ENCODE measurements at regions not wholly inside any gene's neighbourhood (a gene's known extent, or its start where the extent isn't known, plus 50 kb on each side); places are given as distances from the start of the nearest gene placed in this dataset.
"Not testable (repeated sequence)": the region's sequence is repeated elsewhere in the genome, so short reads cannot be mapped to it uniquely, and the experiment has no call there.

DNA sequence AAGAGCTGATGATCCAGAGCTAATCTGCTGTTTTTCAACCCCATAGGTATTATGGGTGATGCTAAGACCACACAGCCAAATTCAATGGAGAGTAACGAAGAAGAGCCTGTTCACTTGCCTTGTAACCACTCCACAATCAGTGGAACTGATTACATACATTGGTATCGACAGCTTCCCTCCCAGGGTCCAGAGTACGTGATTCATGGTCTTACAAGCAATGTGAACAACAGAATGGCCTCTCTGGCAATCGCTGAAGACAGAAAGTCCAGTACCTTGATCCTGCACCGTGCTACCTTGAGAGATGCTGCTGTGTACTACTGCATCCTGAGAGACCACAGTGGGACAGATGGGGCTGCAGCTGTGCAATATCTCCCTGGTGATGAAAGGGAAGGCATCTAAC is 386.0 kb downstream of the DAD1 start:
- no peaks in the 10 kb centered on the region for H3K27me3 ChIP-seq (ENCODE audit: control insufficient read depth in 3 of 3, insufficient read depth in 3 of 3, low read length in 3 of 3)

GRCh38 chr14:22202313-22202712 is 386.7 kb downstream of the DAD1 start:
- no peak overlapping the region for H3K4me3 ChIP-seq (ENCODE audit: low read length in 3 of 3)
- H3K36me3 ChIP-seq (ENCODE audit: control insufficient read depth in 3 of 3, insufficient read depth in 3 of 3, low read length in 3 of 3), result no peaks in the 10 kb centered on the region
- no peak overlapping the region for H3K9ac ChIP-seq (ENCODE audit: low read depth in 1 of 3, low read length in 3 of 3)
- no peak overlapping the region for H3K27ac ChIP-seq (ENCODE audit: low read depth, low read length)
- no peaks in the 10 kb centered on the region for H3K9me3 ChIP-seq (ENCODE audit: control insufficient read depth in 3 of 3, low read length in 3 of 3)
- H3K27me3 ChIP-seq (ENCODE audit: control insufficient read depth in 3 of 3, insufficient read depth in 3 of 3, low read length in 3 of 3), result no peaks in the 10 kb centered on the region
- H3K4me1 ChIP-seq (ENCODE audit: control insufficient read depth in 3 of 3, insufficient read depth in 3 of 3, low read length in 3 of 3), result no peaks in the 10 kb centered on the region

More for the DNA sequence above, 386.0 kb downstream of the DAD1 start:
- Histone ChIP-seq H3K9me3 (ENCODE audit: control insufficient read depth in 3 of 3, low read length in 3 of 3) (no peaks in the 10 kb centered on the region), H3K4me1 (ENCODE audit: control insufficient read depth in 3 of 3, insufficient read depth in 3 of 3, low read length in 3 of 3) (no peaks in the 10 kb centered on the region), H3K27ac (ENCODE audit: low read depth, low read length) (no peak overlapping the region), H3K36me3 (ENCODE audit: control insufficient read depth in 3 of 3, insufficient read depth in 3 of 3, low read length in 3 of 3) (no peaks in the 10 kb centered on the region), H3K4me3 (ENCODE audit: low read length in 3 of 3) (no peak overlapping the region), H3K9ac (ENCODE audit: low read depth in 1 of 3, low read length in 3 of 3) (no peak overlapping the region)

DNA sequence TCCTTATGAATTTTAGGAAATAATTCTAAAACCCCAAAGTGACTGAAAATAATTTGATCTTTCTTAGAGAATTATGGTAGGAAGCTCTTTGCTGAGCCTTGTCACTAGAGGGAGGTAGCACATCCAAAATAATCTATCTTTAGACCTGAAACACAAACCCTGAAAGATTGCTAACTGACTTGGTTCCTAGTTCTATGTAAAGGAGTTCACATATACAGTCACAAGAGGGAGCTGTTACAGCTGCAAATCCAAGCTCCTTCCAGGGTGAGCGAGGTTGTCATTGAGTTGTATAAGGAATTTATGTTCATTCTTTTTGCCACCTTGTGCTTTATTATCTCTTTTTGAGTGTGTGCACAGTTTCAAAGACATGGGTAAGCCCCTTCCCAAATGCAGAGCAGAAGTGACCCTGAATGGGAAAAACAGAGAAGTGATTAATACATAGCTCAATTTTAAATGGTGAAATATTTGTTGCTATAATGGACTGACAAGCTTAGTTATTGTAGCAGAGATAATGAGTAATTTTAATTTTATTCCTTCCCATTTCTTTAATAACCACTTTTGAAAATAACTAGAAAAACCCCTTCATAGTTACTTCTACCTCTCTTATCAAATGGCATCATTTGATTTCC is 387.9 kb downstream of the DAD1 start:
- Histone ChIP-seq H3K4me1 (ENCODE audit: control insufficient read depth in 3 of 3, insufficient read depth in 3 of 3, low read length in 3 of 3) (no peaks in the 10 kb centered on the region), H3K27ac (ENCODE audit: low read depth, low read length) (no peak overlapping the region), H3K36me3 (ENCODE audit: control insufficient read depth in 3 of 3, insufficient read depth in 3 of 3, low read length in 3 of 3) (no peaks in the 10 kb centered on the region), H3K4me3 (ENCODE audit: low read length in 3 of 3) (no peak overlapping the region), H3K9ac (ENCODE audit: low read depth in 1 of 3, low read length in 3 of 3) (no peak overlapping the region), H3K9me3 (ENCODE audit: control insufficient read depth in 3 of 3, low read length in 3 of 3) (no peaks in the 10 kb centered on the region), H3K27me3 (ENCODE audit: control insufficient read depth in 3 of 3, insufficient read depth in 3 of 3, low read length in 3 of 3) (no peaks in the 10 kb centered on the region)

GRCh38 chr14:22200131-22200530 is 388.9 kb downstream of the DAD1 start:
- not testable (repeated sequence) for H3K4me3 ChIP-seq (ENCODE audit: low read length in 3 of 3); H3K27ac ChIP-seq (ENCODE audit: low read depth, low read length); H3K9ac ChIP-seq (ENCODE audit: low read depth in 1 of 3, low read length in 3 of 3); H3K9me3 ChIP-seq (ENCODE audit: control insufficient read depth in 3 of 3, low read length in 3 of 3); H3K4me1 ChIP-seq (ENCODE audit: control insufficient read depth in 3 of 3, insufficient read depth in 3 of 3, low read length in 3 of 3); H3K36me3 ChIP-seq (ENCODE audit: control insufficient read depth in 3 of 3, insufficient read depth in 3 of 3, low read length in 3 of 3); H3K27me3 ChIP-seq (ENCODE audit: control insufficient read depth in 3 of 3, insufficient read depth in 3 of 3, low read length in 3 of 3)

DNA sequence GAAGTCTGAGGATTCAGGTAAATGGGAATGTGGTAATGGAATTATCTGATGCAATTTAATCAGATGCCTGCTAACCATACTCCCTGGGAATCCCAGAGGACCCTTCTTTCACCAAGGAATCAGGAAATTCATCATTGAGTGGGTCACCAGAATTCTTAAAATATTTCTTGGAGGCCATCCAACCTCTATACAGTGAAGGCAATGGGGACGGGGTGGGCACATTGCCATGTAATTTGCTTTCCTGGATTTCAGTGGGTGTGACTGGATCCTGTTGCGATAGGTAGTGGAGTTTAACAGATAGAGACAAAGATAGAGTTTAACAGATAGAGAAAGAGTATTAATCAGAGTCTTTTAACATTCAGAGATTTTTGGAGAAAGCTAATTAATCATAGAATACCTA is 394.4 kb downstream of the DAD1 start:
- no peak overlapping the region for H3K27ac ChIP-seq (ENCODE audit: low read depth, low read length)
- H3K9ac ChIP-seq (ENCODE audit: low read depth in 1 of 3, low read length in 3 of 3), result no peak overlapping the region
- no peaks in the 10 kb centered on the region for H3K36me3 ChIP-seq (ENCODE audit: control insufficient read depth in 3 of 3, insufficient read depth in 3 of 3, low read length in 3 of 3)
- no peak overlapping the region for H3K4me3 ChIP-seq (ENCODE audit: low read length in 3 of 3)
- H3K4me1 ChIP-seq (ENCODE audit: control insufficient read depth in 3 of 3, insufficient read depth in 3 of 3, low read length in 3 of 3), result no peaks in the 10 kb centered on the region
- no peaks in the 10 kb centered on the region for H3K27me3 ChIP-seq (ENCODE audit: control insufficient read depth in 3 of 3, insufficient read depth in 3 of 3, low read length in 3 of 3)
- no peaks in the 10 kb centered on the region for H3K9me3 ChIP-seq (ENCODE audit: control insufficient read depth in 3 of 3, low read length in 3 of 3)

- Histone ChIP-seq H3K27me3 (ENCODE audit: control insufficient read depth in 3 of 3, insufficient read depth in 3 of 3, low read length in 3 of 3) (no peaks in the 10 kb centered on the region), H3K36me3 (ENCODE audit: control insufficient read depth in 3 of 3, insufficient read depth in 3 of 3, low read length in 3 of 3) (no peaks in the 10 kb centered on the region), H3K9me3 (ENCODE audit: control insufficient read depth in 3 of 3, low read length in 3 of 3) (no peaks in the 10 kb centered on the region), H3K4me3 (ENCODE audit: low read length in 3 of 3) (no peak overlapping the region), H3K4me1 (ENCODE audit: control insufficient read depth in 3 of 3, insufficient read depth in 3 of 3, low read length in 3 of 3) (no peaks in the 10 kb centered on the region), H3K27ac (ENCODE audit: low read depth, low read length) (no peak overlapping the region), H3K9ac (ENCODE audit: low read depth in 1 of 3, low read length in 3 of 3) (no peak overlapping the region)
These were observed 398.4 kb downstream of the DAD1 start for GRCh38 chr14:22190411-22191191.

GRCh38 chr14:22189881-22190280 is 399.1 kb downstream of the DAD1 start:
- Histone ChIP-seq H3K36me3 (ENCODE audit: control insufficient read depth in 3 of 3, insufficient read depth in 3 of 3, low read length in 3 of 3) (no peaks in the 10 kb centered on the region), H3K27me3 (ENCODE audit: control insufficient read depth in 3 of 3, insufficient read depth in 3 of 3, low read length in 3 of 3) (no peaks in the 10 kb centered on the region), H3K4me3 (ENCODE audit: low read length in 3 of 3) (no peak overlapping the region), H3K9ac (ENCODE audit: low read depth in 1 of 3, low read length in 3 of 3) (no peak overlapping the region), H3K27ac (ENCODE audit: low read depth, low read length) (no peak overlapping the region), H3K4me1 (ENCODE audit: control insufficient read depth in 3 of 3, insufficient read depth in 3 of 3, low read length in 3 of 3) (no peaks in the 10 kb centered on the region), H3K9me3 (ENCODE audit: control insufficient read depth in 3 of 3, low read length in 3 of 3) (no peaks in the 10 kb centered on the region)

DNA sequence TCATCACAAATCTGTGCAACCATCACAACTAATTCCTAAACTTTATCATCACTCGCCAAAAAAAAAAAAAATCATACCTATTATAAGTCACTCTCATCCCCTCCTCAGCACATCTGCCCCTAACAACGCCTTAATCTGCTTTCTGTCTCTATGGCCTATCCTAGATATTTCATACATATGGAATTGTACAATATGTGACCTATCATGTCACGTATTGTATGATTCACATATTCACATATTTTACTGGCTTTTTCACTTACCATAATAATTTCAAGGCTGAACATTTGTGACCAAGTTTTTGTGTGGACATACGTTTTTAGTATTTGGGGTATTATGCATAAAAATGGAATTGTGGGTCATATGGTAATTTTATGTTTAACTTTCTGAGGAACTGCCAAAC is 400.7 kb downstream of the DAD1 start:
- H3K36me3 ChIP-seq (ENCODE audit: control insufficient read depth in 3 of 3, insufficient read depth in 3 of 3, low read length in 3 of 3), result no peaks in the 10 kb centered on the region
- H3K27me3 ChIP-seq (ENCODE audit: control insufficient read depth in 3 of 3, insufficient read depth in 3 of 3, low read length in 3 of 3), result no peaks in the 10 kb centered on the region
- H3K27ac ChIP-seq (ENCODE audit: low read depth, low read length), result no peak overlapping the region
- no peaks in the 10 kb centered on the region for H3K9me3 ChIP-seq (ENCODE audit: control insufficient read depth in 3 of 3, low read length in 3 of 3)
- H3K9ac ChIP-seq (ENCODE audit: low read depth in 1 of 3, low read length in 3 of 3), result no peak overlapping the region
- no peak overlapping the region for H3K4me3 ChIP-seq (ENCODE audit: low read length in 3 of 3)
- H3K4me1 ChIP-seq (ENCODE audit: control insufficient read depth in 3 of 3, insufficient read depth in 3 of 3, low read length in 3 of 3), result no peaks in the 10 kb centered on the region

DNA sequence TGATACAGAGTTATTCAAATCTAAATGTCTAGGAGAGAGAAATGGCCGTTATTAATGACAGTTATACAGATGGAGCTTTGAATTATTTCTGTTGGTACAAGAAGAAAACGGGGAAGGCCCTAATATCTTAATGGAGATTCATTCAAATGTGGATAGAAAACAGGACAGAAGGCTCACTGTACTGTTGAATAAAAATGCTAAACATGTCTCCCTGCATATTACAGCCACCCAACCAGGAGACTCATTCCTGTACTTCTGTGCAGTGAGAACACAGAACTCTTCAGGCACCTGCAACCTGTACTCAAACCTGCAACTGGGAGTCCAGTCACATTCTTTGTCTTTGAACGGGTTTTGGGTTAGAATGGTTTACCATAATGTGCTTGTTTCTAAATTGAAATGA is 403.2 kb downstream of the DAD1 start:
- Histone ChIP-seq H3K4me3 (ENCODE audit: low read length in 3 of 3) (no peak overlapping the region), H3K27me3 (ENCODE audit: control insufficient read depth in 3 of 3, insufficient read depth in 3 of 3, low read length in 3 of 3) (no peaks in the 10 kb centered on the region), H3K9me3 (ENCODE audit: control insufficient read depth in 3 of 3, low read length in 3 of 3) (no peaks in the 10 kb centered on the region), H3K27ac (ENCODE audit: low read depth, low read length) (no peak overlapping the region), H3K36me3 (ENCODE audit: control insufficient read depth in 3 of 3, insufficient read depth in 3 of 3, low read length in 3 of 3) (no peaks in the 10 kb centered on the region), H3K9ac (ENCODE audit: low read depth in 1 of 3, low read length in 3 of 3) (no peak overlapping the region), H3K4me1 (ENCODE audit: control insufficient read depth in 3 of 3, insufficient read depth in 3 of 3, low read length in 3 of 3) (no peaks in the 10 kb centered on the region)

- Histone ChIP-seq H3K9me3 (ENCODE audit: control insufficient read depth in 3 of 3, low read length in 3 of 3) (no peaks in the 10 kb centered on the region), H3K4me3 (ENCODE audit: low read length in 3 of 3) (no peak overlapping the region), H3K27me3 (ENCODE audit: control insufficient read depth in 3 of 3, insufficient read depth in 3 of 3, low read length in 3 of 3) (no peaks in the 10 kb centered on the region), H3K4me1 (ENCODE audit: control insufficient read depth in 3 of 3, insufficient read depth in 3 of 3, low read length in 3 of 3) (no peaks in the 10 kb centered on the region), H3K27ac (ENCODE audit: low read depth, low read length) (no peak overlapping the region), H3K9ac (ENCODE audit: low read depth in 1 of 3, low read length in 3 of 3) (no peak overlapping the region), H3K36me3 (ENCODE audit: control insufficient read depth in 3 of 3, insufficient read depth in 3 of 3, low read length in 3 of 3) (no peaks in the 10 kb centered on the region)
These were observed 403.8 kb downstream of the DAD1 start for GRCh38 chr14:22185191-22185590.

Data from skeletal muscle tissue (tissue), 3 donors.